ENCODE measurements at regions not wholly inside any gene's neighbourhood (a gene's known extent, or its start where the extent isn't known, plus 50 kb on each side); places are given as distances from the start of the nearest gene placed in this dataset.

- Histone ChIP-seq H3K4me1 (peaks cover 0 to 79% (median 33%) of the 10 kb centered on the region in 4 donors), H3K36me3 (peaks cover 0 to 8% (median 0%) of the 10 kb centered on the region in 3 donors), H3K4me3 (no peak overlapping the region), H3K27ac (peak overlapping the region; percentile 9 to 91 (median 58)), H3K27me3 (no peaks in the 10 kb centered on the region), H3K9me3 (no peaks in the 10 kb centered on the region)
- TF ChIP-seq POLR2A (IDR thresholded peaks at IDR 0.05) (no peak), EP300 (IDR thresholded peaks at IDR 0.05) (no peak), CTCF (IDR thresholded peaks at IDR 0.05) (no peak)
- no peak for DNase-seq (ENCODE audit: low spot score in 2 of 2)
- WGBS, 2 donors = 54 to 63% methylated on average over 9 to 11 of the region's 13 CpGs
These were observed 1123.3 kb downstream of the BRD1 start for GRCh38 chr22:48704335-48704734.

- DNase-seq (ENCODE audit: low spot score in 2 of 2) = no peak
- Histone ChIP-seq H3K27ac (peak overlapping the region; percentile 9 to 91 (median 58)), H3K27me3 (no peaks in the 10 kb centered on the region), H3K4me3 (no peak overlapping the region), H3K36me3 (peaks cover 0 to 8% (median 0%) of the 10 kb centered on the region in 3 donors), H3K4me1 (peaks cover 0 to 83% (median 35%) of the 10 kb centered on the region in 4 donors), H3K9me3 (no peaks in the 10 kb centered on the region)
- TF ChIP-seq EP300 (IDR thresholded peaks at IDR 0.05) = peak in 1 of 2 donors; percentile 76
- no peak for TF ChIP-seq POLR2A (IDR thresholded peaks at IDR 0.05)
- no peak for TF ChIP-seq CTCF (IDR thresholded peaks at IDR 0.05)
- 49 to 56% methylated on average over 16 to 17 of the region's 17 CpGs for WGBS, 2 donors
These were observed 1124.3 kb downstream of the BRD1 start for GRCh38 chr22:48703265-48703941.

- peak overlapping the region; percentile 55 to 91 (median 80) for H3K27ac ChIP-seq
- peak; percentile 34 to 63 for DNase-seq (ENCODE audit: low spot score in 2 of 2)
- TF ChIP-seq CTCF (IDR thresholded peaks at IDR 0.05) (peak in 2 of 5 experiments; percentile 9 to 15), POLR2A (IDR thresholded peaks at IDR 0.05) (peak in 1 of 2 donors; percentile 31), EP300 (IDR thresholded peaks at IDR 0.05) (peak; percentile 82 to 98)
- 32 to 53% methylated on average over 26 of the region's 26 CpGs for WGBS, 2 donors
- no peaks in the 10 kb centered on the region for H3K27me3 ChIP-seq
- H3K4me3 ChIP-seq = no peak overlapping the region
- H3K36me3 ChIP-seq = peaks cover 0 to 5% (median 0%) of the 10 kb centered on the region in 3 donors
- H3K9me3 ChIP-seq = no peaks in the 10 kb centered on the region
- H3K4me1 ChIP-seq = peaks cover 0 to 78% (median 38%) of the 10 kb centered on the region in 4 donors
These were observed 1125.0 kb downstream of the BRD1 start for GRCh38 chr22:48702573-48703264.

- WGBS, 2 donors = 46 to 76% methylated on average over 22 to 23 of the region's 23 CpGs
These were observed 1126.2 kb downstream of the BRD1 start for GRCh38 chr22:48701296-48702030.

More at GRCh38 chr22:48701296-48702030, 1126.2 kb downstream of the BRD1 start:
- peaks cover 0 to 69% (median 38%) of the 10 kb centered on the region in 4 donors for H3K4me1 ChIP-seq
- no peaks in the 10 kb centered on the region for H3K9me3 ChIP-seq
- peak overlapping the region; percentile 55 to 91 (median 80) for H3K27ac ChIP-seq
- H3K27me3 ChIP-seq = no peaks in the 10 kb centered on the region
- TF ChIP-seq EP300 (IDR thresholded peaks at IDR 0.05) = no peak
- TF ChIP-seq POLR2A (IDR thresholded peaks at IDR 0.05) = no peak
- no peak for TF ChIP-seq CTCF (IDR thresholded peaks at IDR 0.05)
- DNase-seq (ENCODE audit: low spot score in 2 of 2) = no peak
- no peaks in the 10 kb centered on the region for H3K36me3 ChIP-seq
- no peak overlapping the region for H3K4me3 ChIP-seq

Data from tibial nerve (tissue), 4 donors.